Uterus (tissue), 2 donors: ENCODE measurements at regions not wholly inside any gene's neighbourhood (a gene's known extent, or its start where the extent isn't known, plus 50 kb on each side); places are given as distances from the start of the nearest gene placed in this dataset.

Experiments used
- CTCF ChIP-seq, 4 experiments: fragments of 200-600 bp in 2 of 4; fragments of 450-650 bp in 2 of 4; sonication (generic) in 2 of 4; IDR thresholded peaks; one replicate each; pipeline ENCODE4 v1.5.1; 2016 to 2019; ENCODE audit warnings: antibody characterized with exemption in 4 of 4, mild to moderate bottlenecking in 2 of 4, moderate library complexity in 1 of 4
- POLR2A ChIP-seq, 2 donors: fragments of 450-650 bp; IDR thresholded peaks; one replicate each; pipeline ENCODE4 v1.6.1; 2016; ENCODE audit warnings: antibody characterized with exemption in 2 of 2, mild to moderate bottlenecking in 1 of 2, moderate library complexity in 1 of 2

GRCh38 chr4:25981749-25982148 is 67.7 kb downstream of the SMIM20 start:
- TF ChIP-seq CTCF (IDR thresholded peaks at IDR 0.05) (no peak), POLR2A (IDR thresholded peaks at IDR 0.05) (no peak)
